CD4-positive, alpha-beta T cell (primary cell): ENCODE measurements at regions not wholly inside any gene's neighbourhood (a gene's known extent, or its start where the extent isn't known, plus 50 kb on each side); places are given as distances from the start of the nearest gene placed in this dataset.

Source experiments
- ATAC-seq: fragments of 200-7000 bp; cut with Tn5 transposase; one replicate; pipeline ENCODE4 v1.10.0; 2022; ENCODE audit warnings: mild to moderate bottlenecking; ENCODE audit not compliant: poor library complexity
- CTCF ChIA-PET: fragments of 350-600 bp; sonication (Branson Sonifier 250); formaldehyde crosslinking; loops from one replicate; lab custom pipeline; 2021; ENCODE audit warnings: antibody characterized with exemption, inconsistent platforms; lab: Charles Lee
- POLR2A ChIA-PET: fragments of 350-600 bp; sonication (Branson Sonifier 250); formaldehyde crosslinking; loops from one replicate; lab custom pipeline; 2021; ENCODE audit warnings: antibody characterized with exemption, inconsistent platforms; lab: Charles Lee
- DNase-seq, 14 experiments: peaks; one replicate each; pipeline ENCODE4 v3.0.0-alpha.2; 2013 to 2020; ENCODE audit warnings: mixed read lengths in 2 of 14
- H3K27ac ChIP-seq, 2 donors: one replicate each; pipeline versions ENCODE4 v1.5.1 to v1.7.0; 2013; ENCODE audit warnings: low read length in 2 of 2, low read depth in 1 of 2, mild to moderate bottlenecking in 1 of 2
- H3K27me3 ChIP-seq, 2 experiments: 1 replicate in 1 of 2; 2 replicates in 1 of 2; pipeline versions ENCODE4 v1.6.1 to v1.7.0; 2013; ENCODE audit warnings: low read length in 2 of 2, control low read depth in 1 of 2, mild to moderate bottlenecking in 1 of 2, moderate library complexity in 1 of 2; ENCODE audit not compliant: insufficient read depth in 2 of 2, control insufficient read depth in 1 of 2
- H3K36me3 ChIP-seq: one replicate; pipeline ENCODE4 v1.6.1; 2013; ENCODE audit warnings: low read length, control low read depth; ENCODE audit not compliant: insufficient read depth
- H3K4me1 ChIP-seq: one replicate; pipeline ENCODE4 v1.6.1; 2013; ENCODE audit warnings: low read length, control low read depth; ENCODE audit not compliant: insufficient read depth
- H3K4me3 ChIP-seq: one replicate; pipeline ENCODE4 v1.5.1; 2013; ENCODE audit warnings: mild to moderate bottlenecking, low read length, moderate library complexity
- H3K9me3 ChIP-seq, 2 experiments: 1 replicate in 1 of 2; 2 replicates in 1 of 2; pipeline versions ENCODE4 v1.6.1 to v1.7.0; 2013; ENCODE audit warnings: low read length in 2 of 2, mild to moderate bottlenecking in 2 of 2, control low read depth in 1 of 2, moderate library complexity in 1 of 2; ENCODE audit not compliant: control insufficient read depth in 1 of 2, insufficient read depth in 1 of 2
- H3K27ac Mint-ChIP-seq: one replicate; pipeline ENCODE4 v1.8.0; 2020; ENCODE audit warnings: mixed read lengths
- H3K27me3 Mint-ChIP-seq: one replicate; pipeline ENCODE4 v1.8.0; 2021; ENCODE audit warnings: mixed read lengths
- H3K36me3 Mint-ChIP-seq: one replicate; pipeline ENCODE4 v1.8.0; 2021; ENCODE audit warnings: low read depth, mixed read lengths
- H3K4me1 Mint-ChIP-seq: one replicate; pipeline ENCODE4 v1.8.0; 2021; ENCODE audit warnings: low read depth, mixed read lengths
- H3K4me3 Mint-ChIP-seq: one replicate; pipeline ENCODE4 v1.8.0; 2020; ENCODE audit warnings: mild to moderate bottlenecking, mixed read lengths
- H3K9me3 Mint-ChIP-seq: one replicate; pipeline ENCODE4 v1.8.0; 2020; ENCODE audit warnings: mixed read lengths
- CTCF ChIP-seq: fragments of 200-600 bp; IDR thresholded peaks from one replicate; pipeline ENCODE4 v1.8.0; 2022; ENCODE audit warnings: antibody characterized with exemption, mild to moderate bottlenecking
- intact Hi-C, 2 experiments: fragments of 100-400 bp; cut with DNase I in 1 of 2; cut with micrococcal nuclease in 1 of 2; formaldehyde crosslinking; loops; one replicate each; pipeline versions ENCODE4 v1.15.1 to v1.9.0; 2023 to 2025; cut with DNase I, micrococcal nuclease

GRCh38 chr1:166322470-166322869 lies 155.7 kb upstream of the FAM78B start:
- CTCF ChIA-PET: no interaction called here
- H3K27ac ChIP-seq: no peak overlapping the region
- ATAC-seq: no peak
- H3K27me3 Mint-ChIP-seq: peaks cover 7% of the 10 kb centered on the region
- peaks cover 4% of the 10 kb centered on the region for H3K9me3 Mint-ChIP-seq
- no peak overlapping the region for H3K27ac Mint-ChIP-seq
- H3K27me3 ChIP-seq: peaks cover 0 to 2% of the 10 kb centered on the region in 2 experiments
- no peaks in the 10 kb centered on the region for H3K36me3 ChIP-seq
- no peak for DNase-seq
- POLR2A ChIA-PET: no interaction called here
- no peaks in the 10 kb centered on the region for H3K4me1 ChIP-seq
- no peak overlapping the region for H3K4me3 ChIP-seq
- H3K4me1 Mint-ChIP-seq: no peaks in the 10 kb centered on the region
- intact Hi-C loops: no loop called here
- no peak overlapping the region for H3K4me3 Mint-ChIP-seq
- no peak for TF ChIP-seq CTCF
- H3K9me3 ChIP-seq: no peaks in the 10 kb centered on the region
- H3K36me3 Mint-ChIP-seq: no peaks in the 10 kb centered on the region

- Histone ChIP-seq H3K4me1 (no peaks in the 10 kb centered on the region), H3K9me3 (no peaks in the 10 kb centered on the region), H3K4me3 (no peak overlapping the region), H3K27me3 (peaks cover 0 to 2% of the 10 kb centered on the region in 2 experiments), H3K36me3 (no peaks in the 10 kb centered on the region), H3K27ac (no peak overlapping the region)
- ATAC-seq: no peak
- Mint-ChIP-seq H3K9me3 (no peaks in the 10 kb centered on the region), H3K4me3 (no peak overlapping the region), H3K4me1 (no peaks in the 10 kb centered on the region), H3K27me3 (peaks cover 7% of the 10 kb centered on the region), H3K27ac (no peak overlapping the region), H3K36me3 (no peaks in the 10 kb centered on the region)
- intact Hi-C loops: no loop called here
- CTCF ChIA-PET: no interaction called here
- no peak for TF ChIP-seq CTCF
- no peak for DNase-seq
- POLR2A ChIA-PET: no interaction called here
These were observed 161.1 kb upstream of the FAM78B start for GRCh38 chr1:166327886-166328285.

- H3K9me3 Mint-ChIP-seq: no peaks in the 10 kb centered on the region
- H3K27ac Mint-ChIP-seq: no peak overlapping the region
- TF ChIP-seq CTCF: no peak
- ChIA-PET CTCF (no interaction called here), POLR2A (no interaction called here)
- H3K4me1 Mint-ChIP-seq: no peaks in the 10 kb centered on the region
- Histone ChIP-seq H3K36me3 (no peaks in the 10 kb centered on the region), H3K4me1 (no peaks in the 10 kb centered on the region), H3K27me3 (no peaks in the 10 kb centered on the region), H3K27ac (no peak overlapping the region), H3K4me3 (no peak overlapping the region), H3K9me3 (no peaks in the 10 kb centered on the region)
- intact Hi-C loops: no loop called here
- DNase-seq (no peak), ATAC-seq (no peak)
- peaks cover 7% of the 10 kb centered on the region for H3K27me3 Mint-ChIP-seq
- no peaks in the 10 kb centered on the region for H3K36me3 Mint-ChIP-seq
- no peak overlapping the region for H3K4me3 Mint-ChIP-seq
These were observed 162.2 kb upstream of the FAM78B start for GRCh38 chr1:166328956-166329355.
